ENCODE measurements at regions not wholly inside any gene's neighbourhood (a gene's known extent, or its start where the extent isn't known, plus 50 kb on each side); places are given as distances from the start of the nearest gene placed in this dataset.

GRCh38 chr17:36854982-36855381 lies 82.3 kb upstream of the LHX1 start:
- intact Hi-C loops (cut with micrococcal nuclease) = no loop called here
- no peak for DNase-seq

GRCh38 chr17:36855459-36855858 lies 81.8 kb upstream of the LHX1 start:
- no peaks in the 10 kb centered on the region for H3K4me1 ChIP-seq (ENCODE audit: control insufficient read depth in 1 of 2, insufficient read depth in 2 of 2, low read length in 2 of 2)
- Mint-ChIP-seq H3K27me3 (ENCODE audit: low read depth in 3 of 3) (peaks cover 4 to 13% (median 6%) of the 10 kb centered on the region in 3 donors), H3K4me1 (no peaks in the 10 kb centered on the region), H3K27ac (no peak overlapping the region), H3K4me3 (no peak overlapping the region), H3K9me3 (peaks cover 0 to 3% (median 0%) of the 10 kb centered on the region in 7 donors), H3K36me3 (no peaks in the 10 kb centered on the region)
- no peaks in the 10 kb centered on the region for H3K36me3 ChIP-seq (replicated peaks in 1 of 2; ENCODE audit: control insufficient read depth in 1 of 2, insufficient read depth in 2 of 2, low read length in 2 of 2)
- no peaks in the 10 kb centered on the region for H4K20me1 ChIP-seq (ENCODE audit: insufficient read depth, low read length)
- no peak for TF ChIP-seq CTCF (IDR thresholded peaks at IDR 0.05)
- H3K27me3 ChIP-seq (ENCODE audit: control insufficient read depth in 2 of 2, insufficient read depth in 2 of 2, low read length in 2 of 2) = no peaks in the 10 kb centered on the region
- H3K27ac ChIP-seq (ENCODE audit: low read depth in 1 of 2, low read length in 2 of 2) = no peak overlapping the region
- H3K9ac ChIP-seq (ENCODE audit: insufficient read depth, low read length, poor library complexity, severe bottlenecking) = no peak overlapping the region
- H3K4me2 ChIP-seq (replicated peaks; ENCODE audit: extremely low read depth, low read length, poor library complexity, severe bottlenecking) = no peak overlapping the region
- H3K79me2 ChIP-seq (ENCODE audit: insufficient read depth, low read length) = no peaks in the 10 kb centered on the region
- no peak for DNase-seq
- no peak overlapping the region for H3K4me3 ChIP-seq (replicated peaks in 1 of 3; ENCODE audit: low read depth in 2 of 3, low read length in 3 of 3)
- intact Hi-C loops (cut with micrococcal nuclease) = no loop called here
- 93% methylated on average over 1 of the region's 4 CpGs for WGBS (ENCODE audit: insufficient coverage)
- no peaks in the 10 kb centered on the region for H3K9me3 ChIP-seq (replicated peaks in 1 of 2; ENCODE audit: control insufficient read depth in 1 of 2, insufficient read depth in 1 of 2, low read length in 2 of 2)
- no peak overlapping the region for H2AFZ ChIP-seq (ENCODE audit: insufficient read depth, low read depth, low read length, poor library complexity, severe bottlenecking)

More at GRCh38 chr17:36854982-36855381, 82.3 kb upstream of the LHX1 start:
- no peaks in the 10 kb centered on the region for H3K9me3 ChIP-seq (replicated peaks in 1 of 2; ENCODE audit: control insufficient read depth in 1 of 2, insufficient read depth in 1 of 2, low read length in 2 of 2)
- no peak overlapping the region for H3K27ac ChIP-seq (ENCODE audit: low read depth in 1 of 2, low read length in 2 of 2)
- no peak overlapping the region for H3K4me2 ChIP-seq (replicated peaks; ENCODE audit: extremely low read depth, low read length, poor library complexity, severe bottlenecking)
- no peak overlapping the region for H3K4me3 Mint-ChIP-seq
- no peak overlapping the region for H3K27ac Mint-ChIP-seq
- no peak overlapping the region for H2AFZ ChIP-seq (ENCODE audit: insufficient read depth, low read depth, low read length, poor library complexity, severe bottlenecking)
- H3K27me3 ChIP-seq (ENCODE audit: control insufficient read depth in 2 of 2, insufficient read depth in 2 of 2, low read length in 2 of 2) = no peaks in the 10 kb centered on the region
- no peaks in the 10 kb centered on the region for H3K79me2 ChIP-seq (ENCODE audit: insufficient read depth, low read length)
- H3K4me1 Mint-ChIP-seq = peaks cover under 1% of the 10 kb centered on the region
- no peaks in the 10 kb centered on the region for H4K20me1 ChIP-seq (ENCODE audit: insufficient read depth, low read length)
- H3K9me3 Mint-ChIP-seq = peaks cover 0 to 3% (median 0%) of the 10 kb centered on the region in 7 donors
- no peaks in the 10 kb centered on the region for H3K36me3 Mint-ChIP-seq
- no peaks in the 10 kb centered on the region for H3K4me1 ChIP-seq (ENCODE audit: control insufficient read depth in 1 of 2, insufficient read depth in 2 of 2, low read length in 2 of 2)
- 20% methylated on average over 1 of the region's 3 CpGs for WGBS (ENCODE audit: insufficient coverage)
- H3K27me3 Mint-ChIP-seq (ENCODE audit: low read depth in 3 of 3) = peaks cover 4 to 12% (median 6%) of the 10 kb centered on the region in 3 donors
- H3K4me3 ChIP-seq (replicated peaks in 1 of 3; ENCODE audit: low read depth in 2 of 3, low read length in 3 of 3) = no peak overlapping the region
- H3K9ac ChIP-seq (ENCODE audit: insufficient read depth, low read length, poor library complexity, severe bottlenecking) = no peak overlapping the region
- no peak for TF ChIP-seq CTCF (IDR thresholded peaks at IDR 0.05)
- H3K36me3 ChIP-seq (replicated peaks in 1 of 2; ENCODE audit: control insufficient read depth in 1 of 2, insufficient read depth in 2 of 2, low read length in 2 of 2) = no peaks in the 10 kb centered on the region
